CD4-positive, alpha-beta T cell treated with Interleukin-17A for 4 hours (primary cell): ENCODE measurements at regions not wholly inside any gene's neighbourhood (a gene's known extent, or its start where the extent isn't known, plus 50 kb on each side); places are given as distances from the start of the nearest gene placed in this dataset.

Experiments used
- DNase-seq: peaks from one replicate; pipeline ENCODE4 v3.0.0-alpha.2; 2020; ENCODE audit warnings: mixed read lengths

- DNase-seq, result no peak
Observed at GRCh38 chrX:9087271-9088040, 53.5 kb upstream of the FAM9B start.

- DNase-seq, result no peak
Observed at GRCh38 chrX:9088896-9089295, 55.0 kb upstream of the FAM9B start.

- DNase-seq, result no peak
Observed at GRCh38 chrX:9090766-9091165, 56.8 kb upstream of the FAM9B start.

- DNase-seq, result no peak
Observed at GRCh38 chrX:9091258-9091657, 57.3 kb upstream of the FAM9B start.

- no peak for DNase-seq
Observed at GRCh38 chrX:9102956-9103355, 69.0 kb upstream of the FAM9B start.

- DNase-seq, result no peak
Observed at GRCh38 chrX:9108054-9108453, 74.1 kb upstream of the FAM9B start.

- no peak for DNase-seq
Observed at GRCh38 chrX:9110808-9111207, 76.9 kb upstream of the FAM9B start.

GRCh38 chrX:9114245-9114644 lies 80.3 kb upstream of the FAM9B start:
- no peak for DNase-seq

GRCh38 chrX:9117851-9118250 lies 83.9 kb upstream of the FAM9B start:
- no peak for DNase-seq

- no peak for DNase-seq
Observed at GRCh38 chrX:9122519-9123245, 88.8 kb upstream of the FAM9B start.

- no peak for DNase-seq
Observed at GRCh38 chrX:9127986-9128385, 94.1 kb upstream of the FAM9B start.

GRCh38 chrX:9130031-9130430 lies 96.1 kb upstream of the FAM9B start:
- no peak for DNase-seq

- no peak for DNase-seq
Observed at GRCh38 chrX:9131066-9131465, 97.1 kb upstream of the FAM9B start.

GRCh38 chrX:9132036-9132638 lies 98.2 kb upstream of the FAM9B start:
- DNase-seq, result no peak

- DNase-seq, result no peak
Observed at GRCh38 chrX:9133426-9133825, 99.5 kb upstream of the FAM9B start.

- no peak for DNase-seq
Observed at GRCh38 chrX:9134366-9134765, 100.4 kb upstream of the FAM9B start.

- no peak for DNase-seq
Observed at GRCh38 chrX:9135901-9136510, 102.1 kb upstream of the FAM9B start.

GRCh38 chrX:9137152-9137551 lies 103.2 kb upstream of the FAM9B start:
- DNase-seq, result no peak

GRCh38 chrX:9141496-9141895 lies 107.6 kb upstream of the FAM9B start:
- DNase-seq, result no peak

GRCh38 chrX:9144701-9145241 lies 110.8 kb upstream of the FAM9B start:
- DNase-seq, result no peak

GRCh38 chrX:9146657-9147056 lies 112.7 kb upstream of the FAM9B start:
- no peak for DNase-seq

GRCh38 chrX:9147086-9147485 lies 113.2 kb upstream of the FAM9B start:
- no peak for DNase-seq

GRCh38 chrX:9147726-9148125 lies 113.8 kb upstream of the FAM9B start:
- DNase-seq, result no peak
